Hepatocyte (in vitro differentiated cells): ENCODE measurements at regions not wholly inside any gene's neighbourhood (a gene's known extent, or its start where the extent isn't known, plus 50 kb on each side); places are given as distances from the start of the nearest gene placed in this dataset.
"Not testable (repeated sequence)": the region's sequence is repeated elsewhere in the genome, so short reads cannot be mapped to it uniquely, and the experiment has no call there.

Experiments
- DNase-seq: peaks from one replicate; pipeline ENCODE4 v3.0.0-alpha.2; 2016; ENCODE audit warnings: low spot score
- H2AFZ ChIP-seq: fragments of 200-600 bp; sonication (generic); 2 replicates; pipeline ENCODE4 v1.6.0; 2016; ENCODE audit warnings: antibody characterized with exemption, mild to moderate bottlenecking
- H3K27ac ChIP-seq: fragments of 200-600 bp; sonication (generic); 2 replicates; pipeline ENCODE4 v1.5.1; 2016; ENCODE audit warnings: mild to moderate bottlenecking
- H3K27me3 ChIP-seq: fragments of 200-600 bp; sonication (generic); 2 replicates; pipeline ENCODE4 v1.6.1; 2016
- H3K36me3 ChIP-seq: fragments of 200-600 bp; sonication (generic); replicated peaks from 2 replicates; pipeline ENCODE4 v1.5.1; 2016; ENCODE audit warnings: low read depth; ENCODE audit not compliant: insufficient read depth
- H3K4me1 ChIP-seq: fragments of 200-600 bp; sonication (generic); 2 replicates; pipeline ENCODE4 v1.5.1; 2016; ENCODE audit warnings: mild to moderate bottlenecking, moderate library complexity; ENCODE audit not compliant: insufficient read depth
- H3K4me2 ChIP-seq: fragments of 200-600 bp; sonication (generic); 2 replicates; pipeline ENCODE4 v1.6.0; 2016
- H3K4me3 ChIP-seq: fragments of 200-600 bp; sonication (generic); 2 replicates; pipeline ENCODE4 v1.5.1; 2016; ENCODE audit warnings: mild to moderate bottlenecking
- H3K79me2 ChIP-seq: fragments of 200-600 bp; sonication (generic); 2 replicates; pipeline ENCODE4 v1.6.0; 2017; ENCODE audit warnings: mild to moderate bottlenecking
- H3K9me2 ChIP-seq: fragments of 200-600 bp; sonication (generic); replicated peaks from 2 replicates; pipeline ENCODE4 v1.6.0; 2017; ENCODE audit warnings: mild to moderate bottlenecking; ENCODE audit not compliant: insufficient read depth
- H3K9me3 ChIP-seq: fragments of 200-600 bp; sonication (generic); 2 replicates; pipeline ENCODE4 v1.5.1; 2016; ENCODE audit warnings: low read depth, mild to moderate bottlenecking
- H4K20me1 ChIP-seq: fragments of 200-600 bp; sonication (generic); 2 replicates; pipeline ENCODE4 v1.6.0; 2016; ENCODE audit warnings: mild to moderate bottlenecking; ENCODE audit not compliant: insufficient read depth, poor library complexity, severe bottlenecking
- EZH2 ChIP-seq: fragments of 200-600 bp; sonication (generic); IDR thresholded peaks from 2 replicates; pipeline ENCODE4 v1.6.1; 2016; ENCODE audit warnings: antibody characterized with exemption, mild to moderate bottlenecking, borderline replicate concordance
- EZH2phosphoT487 ChIP-seq: fragments of 200-600 bp; sonication (generic); IDR thresholded peaks from one replicate; pipeline ENCODE4 v1.6.1; 2018; ENCODE audit warnings: antibody characterized with exemption, mild to moderate bottlenecking, low read depth, moderate library complexity; ENCODE audit not compliant: unreplicated experiment, severe bottlenecking
- WGBS: methylation state at CpG from one replicate; pipeline ENCODE4 v1.1.6; 2016; ENCODE audit warnings: low lambda C conversion rate; ENCODE audit errors: missing lambda C conversion rate; 5-methylcytosine and 5-hydroxymethylcytosine counted together
- TF ChIP-seq, protein P1 (sequence below): fragments of 200-600 bp; sonication (generic); IDR thresholded peaks from 2 replicates; pipeline ENCODE4 v1.5.1; 2016; ENCODE audit warnings: antibody characterized with exemption, mild to moderate bottlenecking; ENCODE audit not compliant: poor library complexity

DNA sequence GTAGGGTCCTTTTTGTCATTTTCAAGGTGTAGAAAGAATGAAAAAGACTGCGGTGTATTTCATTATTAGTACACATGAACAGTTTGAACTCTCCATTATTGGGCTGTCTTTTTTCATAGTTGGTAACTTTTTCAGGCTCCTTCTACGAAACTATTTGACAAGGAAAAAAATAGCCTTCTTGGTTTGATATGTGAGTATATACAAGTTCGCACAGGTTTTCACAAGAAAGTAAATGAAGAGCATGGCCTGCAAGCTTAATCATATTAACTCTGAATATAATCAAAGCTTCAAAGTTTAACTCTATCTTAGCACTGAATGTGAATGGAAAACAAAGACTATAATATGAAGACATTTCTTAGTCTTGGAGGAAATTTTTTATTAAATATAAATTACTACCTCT is 290.0 kb upstream of the ADGRL2 start:
- no peaks in the 10 kb centered on the region for H3K9me3 ChIP-seq
- WGBS = 94% methylated on average over 3 of the region's 3 CpGs
- H3K36me3 ChIP-seq = no peaks in the 10 kb centered on the region
- no peak overlapping the region for H3K4me3 ChIP-seq
- TF ChIP-seq EZH2 (no peak), EZH2phosphoT487 (no peak)
- TF ChIP-seq, protein P1, sequence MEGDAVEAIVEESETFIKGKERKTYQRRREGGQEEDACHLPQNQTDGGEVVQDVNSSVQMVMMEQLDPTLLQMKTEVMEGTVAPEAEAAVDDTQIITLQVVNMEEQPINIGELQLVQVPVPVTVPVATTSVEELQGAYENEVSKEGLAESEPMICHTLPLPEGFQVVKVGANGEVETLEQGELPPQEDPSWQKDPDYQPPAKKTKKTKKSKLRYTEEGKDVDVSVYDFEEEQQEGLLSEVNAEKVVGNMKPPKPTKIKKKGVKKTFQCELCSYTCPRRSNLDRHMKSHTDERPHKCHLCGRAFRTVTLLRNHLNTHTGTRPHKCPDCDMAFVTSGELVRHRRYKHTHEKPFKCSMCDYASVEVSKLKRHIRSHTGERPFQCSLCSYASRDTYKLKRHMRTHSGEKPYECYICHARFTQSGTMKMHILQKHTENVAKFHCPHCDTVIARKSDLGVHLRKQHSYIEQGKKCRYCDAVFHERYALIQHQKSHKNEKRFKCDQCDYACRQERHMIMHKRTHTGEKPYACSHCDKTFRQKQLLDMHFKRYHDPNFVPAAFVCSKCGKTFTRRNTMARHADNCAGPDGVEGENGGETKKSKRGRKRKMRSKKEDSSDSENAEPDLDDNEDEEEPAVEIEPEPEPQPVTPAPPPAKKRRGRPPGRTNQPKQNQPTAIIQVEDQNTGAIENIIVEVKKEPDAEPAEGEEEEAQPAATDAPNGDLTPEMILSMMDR = no peak
- no peak overlapping the region for H3K4me2 ChIP-seq
- no peak overlapping the region for H3K27ac ChIP-seq
- H4K20me1 ChIP-seq = no peaks in the 10 kb centered on the region
- H3K9me2 ChIP-seq = no peaks in the 10 kb centered on the region
- no peaks in the 10 kb centered on the region for H3K79me2 ChIP-seq
- DNase-seq = no peak
- no peak overlapping the region for H2AFZ ChIP-seq
- no peaks in the 10 kb centered on the region for H3K27me3 ChIP-seq
- H3K4me1 ChIP-seq = peaks cover 9% of the 10 kb centered on the region

DNA sequence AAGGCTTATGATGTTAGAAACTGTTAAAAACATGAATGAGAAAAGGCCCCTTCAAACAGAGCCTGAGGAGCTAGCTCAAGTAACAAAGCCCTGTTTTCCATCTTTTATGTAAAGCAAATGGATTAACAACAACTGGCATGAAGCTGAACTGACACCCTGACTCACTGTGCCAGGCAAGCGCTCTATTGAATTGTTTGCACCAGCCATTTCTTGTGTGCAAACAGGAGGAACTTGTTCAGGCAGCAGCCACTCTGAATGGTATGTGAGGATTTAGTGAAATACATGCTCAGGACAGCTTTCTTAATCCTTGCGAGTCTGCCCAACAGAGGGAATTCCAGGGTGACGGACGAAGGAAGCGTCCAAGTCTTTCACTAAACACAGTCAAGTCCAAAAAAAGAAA is 291.1 kb upstream of the ADGRL2 start:
- Histone ChIP-seq H3K4me3 (no peak overlapping the region), H3K9me3 (no peaks in the 10 kb centered on the region), H3K27me3 (no peaks in the 10 kb centered on the region), H3K9me2 (no peaks in the 10 kb centered on the region), H3K4me1 (peaks cover 9% of the 10 kb centered on the region), H4K20me1 (no peaks in the 10 kb centered on the region), H3K79me2 (no peaks in the 10 kb centered on the region), H3K27ac (no peak overlapping the region), H3K36me3 (no peaks in the 10 kb centered on the region), H3K4me2 (peak overlapping the region; percentile 23), H2AFZ (no peak overlapping the region)
- DNase-seq = peak; percentile 19
- 49% methylated on average over 5 of the region's 5 CpGs for WGBS
- TF ChIP-seq EZH2 (no peak), EZH2phosphoT487 (no peak)
- TF ChIP-seq, protein P1 = no peak

DNA sequence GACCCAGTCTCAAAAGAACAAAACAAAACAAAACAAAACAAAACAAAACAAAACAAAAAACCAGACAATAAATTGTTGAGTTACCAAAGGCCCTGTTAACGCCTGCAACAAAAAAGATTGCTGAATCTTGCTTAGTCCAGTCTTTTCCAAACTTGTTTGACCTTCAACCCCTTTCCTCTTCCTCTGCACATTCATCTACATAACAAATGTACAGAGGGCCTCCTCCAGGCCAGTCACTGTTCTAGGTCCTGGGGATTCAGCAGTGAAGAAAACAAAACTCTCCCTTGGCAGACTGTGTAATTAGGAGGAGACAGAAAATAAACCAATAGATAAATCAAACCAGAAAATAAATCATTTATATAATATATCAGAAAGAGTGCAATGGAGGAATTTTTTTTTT is 294.0 kb upstream of the ADGRL2 start:
- no peak overlapping the region for H2AFZ ChIP-seq
- no peaks in the 10 kb centered on the region for H3K9me2 ChIP-seq
- no peaks in the 10 kb centered on the region for H3K9me3 ChIP-seq
- no peaks in the 10 kb centered on the region for H3K27me3 ChIP-seq
- 95% methylated on average over 1 of the region's 1 CpG for WGBS
- H4K20me1 ChIP-seq = no peaks in the 10 kb centered on the region
- TF ChIP-seq EZH2 (no peak), EZH2phosphoT487 (no peak)
- TF ChIP-seq, protein P1 = no peak
- H3K4me3 ChIP-seq = no peak overlapping the region
- peaks cover 9% of the 10 kb centered on the region for H3K4me1 ChIP-seq
- no peak overlapping the region for H3K27ac ChIP-seq
- H3K36me3 ChIP-seq = no peaks in the 10 kb centered on the region
- H3K79me2 ChIP-seq = no peaks in the 10 kb centered on the region
- H3K4me2 ChIP-seq = no peak overlapping the region
- DNase-seq = no peak

DNA sequence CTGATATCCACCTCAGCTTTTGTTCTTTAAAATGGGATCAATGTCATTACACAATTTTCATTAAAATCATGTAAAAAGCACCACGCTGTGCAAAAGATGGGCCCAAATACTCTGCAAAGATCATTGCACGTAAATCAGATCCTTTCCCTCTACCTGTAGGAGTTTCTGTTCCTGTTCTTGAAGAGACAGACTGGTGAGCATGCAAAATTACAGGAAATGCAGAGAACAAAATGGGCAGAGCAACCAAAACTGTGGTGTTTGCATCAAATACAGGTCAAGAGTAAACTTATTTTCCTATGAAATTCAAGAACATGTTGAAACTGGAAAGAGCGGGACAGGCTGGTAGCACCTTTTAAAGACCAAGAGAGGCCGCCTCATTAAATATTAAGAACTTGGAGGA is 294.9 kb upstream of the ADGRL2 start:
- TF ChIP-seq, protein P1 = no peak
- TF ChIP-seq EZH2 (no peak), EZH2phosphoT487 (no peak)
- 92% methylated on average over 4 of the region's 4 CpGs for WGBS
- H3K79me2 ChIP-seq = no peaks in the 10 kb centered on the region
- DNase-seq = no peak
- H4K20me1 ChIP-seq = no peaks in the 10 kb centered on the region
- H2AFZ ChIP-seq = no peak overlapping the region
- no peaks in the 10 kb centered on the region for H3K9me3 ChIP-seq
- H3K9me2 ChIP-seq = no peaks in the 10 kb centered on the region
- no peak overlapping the region for H3K27ac ChIP-seq
- H3K36me3 ChIP-seq = no peaks in the 10 kb centered on the region
- no peak overlapping the region for H3K4me2 ChIP-seq
- H3K4me1 ChIP-seq = peaks cover 9% of the 10 kb centered on the region
- no peaks in the 10 kb centered on the region for H3K27me3 ChIP-seq
- H3K4me3 ChIP-seq = no peak overlapping the region

DNA sequence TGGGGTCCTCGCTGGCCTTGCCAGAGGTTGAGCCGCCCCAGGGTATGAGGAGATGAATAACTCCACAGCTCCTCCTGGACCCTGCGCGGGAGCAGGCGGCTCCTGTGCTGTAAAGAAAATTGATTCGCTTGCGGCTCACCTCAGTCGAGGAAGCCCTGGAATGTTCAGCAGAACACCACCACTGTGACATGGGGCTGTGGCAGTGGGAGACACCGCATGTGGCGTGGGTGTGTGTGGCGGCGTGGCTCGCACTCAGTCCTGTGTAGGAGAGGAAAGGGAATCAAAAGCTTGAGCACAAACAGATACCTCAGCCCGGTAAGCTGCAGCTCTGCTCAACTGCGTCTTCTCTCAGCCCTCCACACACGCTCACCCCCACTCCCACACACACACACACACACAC is 295.9 kb upstream of the ADGRL2 start:
- H3K79me2 ChIP-seq, H3K4me3 ChIP-seq, DNase-seq, H3K9me2 ChIP-seq, H2AFZ ChIP-seq, H3K4me2 ChIP-seq, H3K9me3 ChIP-seq, H3K27ac ChIP-seq, H3K36me3 ChIP-seq, H3K4me1 ChIP-seq, H4K20me1 ChIP-seq, H3K27me3 ChIP-seq: not testable (repeated sequence)
- 96% methylated on average over 15 of the region's 16 CpGs for WGBS

DNA sequence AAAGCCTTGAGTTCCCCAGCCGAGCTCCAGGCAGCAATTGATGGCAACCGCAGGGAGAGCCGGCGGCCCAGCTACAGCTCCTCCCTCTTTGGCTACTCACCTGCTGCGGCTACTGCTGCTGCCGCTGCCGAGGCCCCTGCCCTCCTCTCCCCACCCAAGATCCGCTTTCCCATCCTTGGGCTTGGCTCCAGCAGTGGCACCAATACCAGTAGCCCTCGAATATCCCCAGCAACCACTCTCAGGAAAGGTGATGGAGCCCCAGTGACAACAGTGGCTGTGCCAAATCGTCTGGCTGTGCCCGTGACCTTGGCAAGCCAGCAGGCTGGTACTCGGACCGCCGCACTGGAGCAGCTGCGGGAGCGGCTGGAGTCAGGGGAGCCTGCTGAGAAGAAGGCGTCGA is 298.0 kb upstream of the ADGRL2 start:
- H3K4me3 ChIP-seq, H3K9me3 ChIP-seq, H4K20me1 ChIP-seq, H3K9me2 ChIP-seq, H2AFZ ChIP-seq, H3K79me2 ChIP-seq, H3K27me3 ChIP-seq, H3K27ac ChIP-seq, H3K36me3 ChIP-seq, H3K4me2 ChIP-seq, H3K4me1 ChIP-seq, DNase-seq: not testable (repeated sequence)
- over 99% methylated on average over 13 of the region's 18 CpGs for WGBS
